ENCODE measurements at regions not wholly inside any gene's neighbourhood (a gene's known extent, or its start where the extent isn't known, plus 50 kb on each side); places are given as distances from the start of the nearest gene placed in this dataset.
"Not testable (repeated sequence)": the region's sequence is repeated elsewhere in the genome, so short reads cannot be mapped to it uniquely, and the experiment has no call there.

DNA sequence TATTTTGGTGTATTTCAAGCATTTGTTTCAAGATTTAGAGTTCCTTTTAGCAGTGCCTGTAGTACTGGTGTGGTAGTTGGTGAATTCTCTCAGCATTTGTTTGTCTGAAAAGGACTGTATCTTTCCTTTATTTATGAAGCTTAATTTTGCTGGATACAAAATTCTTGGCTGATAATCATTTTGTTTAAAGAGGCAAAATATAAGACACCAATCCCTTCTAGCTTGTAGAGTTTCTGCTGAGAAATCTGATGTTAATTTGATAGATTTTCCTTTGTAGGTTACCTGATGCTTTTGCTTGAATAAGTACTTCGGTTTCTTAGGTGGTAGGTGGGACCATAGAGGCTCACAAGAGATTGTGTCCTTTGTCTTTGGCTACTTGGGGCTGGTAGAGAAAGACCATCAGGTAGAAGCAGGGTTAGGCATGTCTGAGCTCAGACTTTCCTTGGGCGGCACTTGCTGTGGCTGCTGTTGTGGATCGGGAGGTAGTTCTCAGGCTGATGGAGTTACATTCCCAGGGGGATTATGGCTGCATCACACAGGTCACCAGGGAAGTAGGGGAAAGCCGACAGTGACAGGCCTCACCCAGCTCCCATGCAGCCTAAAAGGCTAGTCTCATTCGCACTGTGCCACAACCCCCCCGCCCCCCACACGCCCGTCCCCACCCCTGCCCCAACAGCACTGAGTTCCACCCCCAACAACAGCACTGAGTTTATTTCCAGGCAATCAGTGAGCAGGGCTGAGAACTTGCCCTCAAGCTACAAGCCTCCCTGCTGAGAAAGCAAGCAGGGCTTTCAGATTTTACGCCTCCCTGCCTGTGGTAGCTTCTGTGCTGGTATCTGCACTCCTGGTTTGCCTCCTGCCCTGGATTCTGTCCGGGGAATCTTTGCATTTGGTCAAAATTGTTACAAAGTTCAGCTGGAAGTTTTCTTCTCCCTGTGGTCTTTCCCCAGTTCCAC is 127.1 kb upstream of the GLRA1 start:
- Mint-ChIP-seq H3K27me3 (ENCODE audit: low read depth) (no peaks in the 10 kb centered on the region), H3K27ac (no peak overlapping the region)

DNA sequence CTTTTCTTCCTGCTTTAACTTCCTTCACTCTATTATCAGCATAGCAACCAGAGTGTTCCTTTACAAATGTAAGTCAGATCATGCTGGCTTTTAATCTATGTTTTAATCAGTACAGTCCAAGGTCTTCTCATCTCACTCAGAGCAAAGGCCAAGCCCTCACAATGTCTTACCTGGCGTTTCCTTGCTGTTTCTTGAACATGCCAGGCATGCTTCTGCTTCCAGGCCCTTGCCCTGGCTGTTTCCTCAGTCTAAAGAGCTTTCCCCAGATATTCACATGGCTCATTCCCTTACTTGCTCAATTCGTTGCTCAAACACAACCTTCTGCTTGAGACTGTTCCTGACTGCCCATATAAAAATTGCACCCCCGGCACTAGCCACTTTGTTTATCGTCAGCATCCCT is 121.7 kb upstream of the GLRA1 start:
- Mint-ChIP-seq H3K4me1 (no peaks in the 10 kb centered on the region), H3K27ac (no peak overlapping the region), H3K27me3 (ENCODE audit: low read depth) (no peaks in the 10 kb centered on the region), H3K9me3 (peaks cover 22% of the 10 kb centered on the region), H3K36me3 (no peaks in the 10 kb centered on the region), H3K4me3 (no peak overlapping the region)
- TF ChIP-seq, protein P1, sequence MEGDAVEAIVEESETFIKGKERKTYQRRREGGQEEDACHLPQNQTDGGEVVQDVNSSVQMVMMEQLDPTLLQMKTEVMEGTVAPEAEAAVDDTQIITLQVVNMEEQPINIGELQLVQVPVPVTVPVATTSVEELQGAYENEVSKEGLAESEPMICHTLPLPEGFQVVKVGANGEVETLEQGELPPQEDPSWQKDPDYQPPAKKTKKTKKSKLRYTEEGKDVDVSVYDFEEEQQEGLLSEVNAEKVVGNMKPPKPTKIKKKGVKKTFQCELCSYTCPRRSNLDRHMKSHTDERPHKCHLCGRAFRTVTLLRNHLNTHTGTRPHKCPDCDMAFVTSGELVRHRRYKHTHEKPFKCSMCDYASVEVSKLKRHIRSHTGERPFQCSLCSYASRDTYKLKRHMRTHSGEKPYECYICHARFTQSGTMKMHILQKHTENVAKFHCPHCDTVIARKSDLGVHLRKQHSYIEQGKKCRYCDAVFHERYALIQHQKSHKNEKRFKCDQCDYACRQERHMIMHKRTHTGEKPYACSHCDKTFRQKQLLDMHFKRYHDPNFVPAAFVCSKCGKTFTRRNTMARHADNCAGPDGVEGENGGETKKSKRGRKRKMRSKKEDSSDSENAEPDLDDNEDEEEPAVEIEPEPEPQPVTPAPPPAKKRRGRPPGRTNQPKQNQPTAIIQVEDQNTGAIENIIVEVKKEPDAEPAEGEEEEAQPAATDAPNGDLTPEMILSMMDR (IDR thresholded peaks at IDR 0.05; ENCODE audit: unreplicated experiment), result no peak
- no peak for DNase-seq (ENCODE audit: low spot score in 2 of 2, unreplicated experiment in 2 of 2)

More for the DNA sequence above, 127.1 kb upstream of the GLRA1 start:
- no peaks in the 10 kb centered on the region for H3K36me3 Mint-ChIP-seq
- peaks cover 23% of the 10 kb centered on the region for H3K9me3 Mint-ChIP-seq
- H3K4me3 Mint-ChIP-seq, result no peak overlapping the region
- no peak for DNase-seq (ENCODE audit: low spot score in 2 of 2, unreplicated experiment in 2 of 2)
- no peaks in the 10 kb centered on the region for H3K4me1 Mint-ChIP-seq
- TF ChIP-seq, protein P1 (IDR thresholded peaks at IDR 0.05; ENCODE audit: unreplicated experiment), result no peak

DNA sequence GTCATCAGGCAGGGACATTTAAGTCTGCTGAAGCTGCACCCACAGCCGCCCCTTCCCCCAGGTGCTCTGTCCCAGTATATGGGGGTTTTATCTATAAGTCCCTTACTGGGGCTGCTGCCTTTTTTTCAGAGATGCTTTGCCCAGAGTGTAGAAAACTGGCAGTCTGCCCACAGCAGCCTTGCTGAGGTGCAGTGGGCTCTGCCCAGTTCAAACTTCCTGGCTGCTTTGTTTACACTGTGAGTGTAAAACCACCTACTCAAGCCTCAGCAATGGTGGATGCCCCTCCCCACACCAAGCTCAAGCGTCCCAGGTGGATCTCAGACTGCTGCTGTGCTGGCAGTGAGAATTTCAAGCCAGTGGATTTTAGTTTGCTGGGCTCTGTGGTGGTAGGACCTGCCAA is 114.2 kb upstream of the GLRA1 start:
- not testable (repeated sequence) for H3K27me3 Mint-ChIP-seq (ENCODE audit: low read depth); DNase-seq (ENCODE audit: low spot score in 2 of 2, unreplicated experiment in 2 of 2); H3K9me3 Mint-ChIP-seq; H3K36me3 Mint-ChIP-seq; H3K27ac Mint-ChIP-seq; H3K4me3 Mint-ChIP-seq; H3K4me1 Mint-ChIP-seq

DNA sequence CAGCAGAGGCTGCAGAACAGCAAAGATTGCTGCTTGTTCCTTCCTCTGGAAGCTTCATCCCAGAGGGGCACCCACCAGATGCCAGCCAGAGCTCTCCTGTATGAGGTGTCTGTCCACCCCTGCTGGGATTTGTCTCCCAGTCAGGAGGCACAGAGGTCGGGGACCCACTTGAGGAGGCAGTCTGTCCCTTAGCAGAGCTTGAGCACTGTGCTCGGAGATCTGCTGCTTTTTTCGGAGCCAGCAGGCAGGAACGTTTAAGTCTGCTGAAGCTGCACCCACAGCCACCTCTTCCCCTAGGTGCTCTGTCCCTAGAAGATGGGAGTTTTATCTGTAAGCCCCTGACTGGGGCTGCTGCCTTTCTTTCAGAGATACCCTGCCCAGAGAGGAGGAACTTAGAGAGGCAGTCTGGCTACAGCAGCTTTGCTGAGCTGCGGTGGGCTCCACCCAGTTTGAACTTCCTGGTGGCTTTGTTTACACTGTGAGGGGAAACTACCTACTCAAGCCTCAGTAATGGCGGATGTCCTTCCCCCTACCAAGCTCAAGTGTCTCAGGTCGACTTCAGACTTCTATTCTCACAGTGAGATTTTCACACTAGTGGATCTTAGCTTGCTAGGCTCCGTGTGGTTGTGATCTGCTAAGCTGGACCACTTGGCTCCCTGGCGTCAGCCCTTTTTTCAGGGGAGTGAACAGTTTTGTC is 101.8 kb upstream of the GLRA1 start:
- not testable (repeated sequence) for DNase-seq (ENCODE audit: low spot score in 2 of 2, unreplicated experiment in 2 of 2); H3K4me1 Mint-ChIP-seq; H3K36me3 Mint-ChIP-seq; H3K27ac Mint-ChIP-seq; H3K27me3 Mint-ChIP-seq (ENCODE audit: low read depth); H3K4me3 Mint-ChIP-seq
- H3K9me3 Mint-ChIP-seq, result peaks cover 29% of the 10 kb centered on the region

DNA sequence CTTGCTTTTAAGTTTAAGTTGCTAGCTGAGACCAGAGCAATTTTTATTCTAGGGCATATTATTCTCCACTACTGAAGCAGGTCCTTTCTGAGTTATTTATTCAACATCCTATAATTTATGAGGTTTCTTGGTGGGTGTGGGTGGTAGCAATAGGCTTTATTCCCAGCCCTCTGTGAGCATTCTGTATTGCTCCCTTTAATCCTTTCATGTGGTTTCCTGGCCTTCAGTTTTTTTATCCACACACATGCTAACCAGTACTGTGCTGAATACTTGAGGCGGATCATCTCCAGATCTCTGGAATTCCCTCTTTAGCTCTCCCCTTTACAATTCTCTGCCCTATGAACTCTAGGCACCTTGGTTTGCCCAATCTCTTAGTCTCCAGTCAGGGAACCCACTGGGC is 91.8 kb upstream of the GLRA1 start:
- Mint-ChIP-seq H3K4me1 (no peaks in the 10 kb centered on the region), H3K27me3 (ENCODE audit: low read depth) (no peaks in the 10 kb centered on the region), H3K4me3 (no peak overlapping the region), H3K9me3 (peaks cover 11% of the 10 kb centered on the region), H3K27ac (no peak overlapping the region), H3K36me3 (no peaks in the 10 kb centered on the region)
- DNase-seq (ENCODE audit: low spot score in 2 of 2, unreplicated experiment in 2 of 2), result no peak
- TF ChIP-seq, protein P1 (IDR thresholded peaks at IDR 0.05; ENCODE audit: unreplicated experiment), result no peak

DNA sequence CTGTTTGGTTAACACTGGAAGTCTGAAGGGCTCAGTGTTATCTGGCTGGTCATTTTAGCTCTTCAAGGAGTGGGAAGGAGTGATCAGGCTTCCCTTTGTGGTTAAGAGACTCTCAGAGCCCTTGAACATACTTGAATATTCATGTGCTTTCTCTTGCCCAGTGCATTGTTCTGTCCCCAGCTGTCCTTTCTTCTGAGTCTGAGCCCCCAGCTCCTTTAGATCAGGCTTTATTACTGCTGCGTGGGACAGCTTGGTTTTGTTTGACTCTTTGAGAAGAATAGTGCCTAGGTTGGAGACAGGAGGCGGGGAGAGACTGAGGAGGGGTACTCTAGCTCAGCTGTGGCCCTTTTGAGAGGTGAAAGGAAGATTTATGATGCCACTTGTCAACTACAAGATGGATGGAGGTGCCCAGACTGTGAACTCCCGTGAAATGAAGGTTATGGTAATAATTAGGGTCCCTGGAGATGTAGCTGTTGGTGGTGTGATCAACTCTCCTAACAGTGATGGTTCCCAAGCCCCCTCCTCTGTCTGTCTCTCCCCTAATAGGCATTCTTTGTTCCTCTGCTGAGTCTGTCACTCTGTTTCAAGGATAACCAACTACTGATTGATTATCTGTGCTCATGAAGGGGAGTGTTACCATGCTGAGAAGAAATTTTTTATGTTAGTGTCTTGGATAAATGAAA is 83.1 kb upstream of the GLRA1 start:
- Mint-ChIP-seq H3K27me3 (ENCODE audit: low read depth) (no peaks in the 10 kb centered on the region), H3K9me3 (no peaks in the 10 kb centered on the region), H3K36me3 (no peaks in the 10 kb centered on the region), H3K27ac (no peak overlapping the region), H3K4me3 (no peak overlapping the region), H3K4me1 (peaks cover 3% of the 10 kb centered on the region)
- DNase-seq (ENCODE audit: low spot score in 2 of 2, unreplicated experiment in 2 of 2), result no peak
- TF ChIP-seq, protein P1 (IDR thresholded peaks at IDR 0.05; ENCODE audit: unreplicated experiment), result no peak

Data from mesothelial cell of epicardium (in vitro differentiated cells).